ENCODE measurements at regions not wholly inside any gene's neighbourhood (a gene's known extent, or its start where the extent isn't known, plus 50 kb on each side); places are given as distances from the start of the nearest gene placed in this dataset.
"Not testable (repeated sequence)": the region's sequence is repeated elsewhere in the genome, so short reads cannot be mapped to it uniquely, and the experiment has no call there.

DNA sequence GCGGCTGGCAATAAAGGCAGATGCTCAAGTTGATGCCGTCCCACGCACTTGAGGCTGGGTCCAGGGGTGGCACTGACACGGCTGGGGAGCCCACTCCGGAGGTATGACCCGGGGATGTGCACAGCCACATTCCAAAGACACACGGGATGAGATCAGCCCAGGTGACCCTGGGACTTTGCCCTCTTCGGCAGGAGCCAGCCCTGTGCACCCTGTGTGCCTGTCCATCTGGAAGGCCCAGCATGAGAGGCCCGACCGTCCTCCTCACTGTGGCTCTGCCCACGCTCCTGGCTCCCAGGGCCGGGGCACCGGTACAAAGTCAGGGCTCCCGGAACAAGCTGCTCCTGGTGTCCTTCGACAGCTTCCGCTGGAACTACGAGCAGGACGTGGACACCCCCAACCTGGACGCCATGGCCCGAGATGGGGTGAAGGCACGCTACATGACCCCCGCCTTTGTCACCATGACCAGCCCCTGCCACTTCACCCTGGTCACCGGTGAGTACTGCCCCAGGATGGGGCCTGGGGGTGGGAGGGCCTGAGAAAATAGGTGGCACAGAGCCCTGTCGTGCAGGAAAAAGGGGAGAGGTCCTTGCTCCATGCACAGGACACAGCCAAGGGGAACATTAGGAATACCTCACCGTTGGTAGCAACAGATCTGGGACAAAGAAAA is 309.9 kb downstream of the TP53TG3F start:
- not testable (repeated sequence) for H3K36me3 Mint-ChIP-seq (ENCODE audit: low read depth); H3K27me3 Mint-ChIP-seq; H3K9me3 Mint-ChIP-seq

DNA sequence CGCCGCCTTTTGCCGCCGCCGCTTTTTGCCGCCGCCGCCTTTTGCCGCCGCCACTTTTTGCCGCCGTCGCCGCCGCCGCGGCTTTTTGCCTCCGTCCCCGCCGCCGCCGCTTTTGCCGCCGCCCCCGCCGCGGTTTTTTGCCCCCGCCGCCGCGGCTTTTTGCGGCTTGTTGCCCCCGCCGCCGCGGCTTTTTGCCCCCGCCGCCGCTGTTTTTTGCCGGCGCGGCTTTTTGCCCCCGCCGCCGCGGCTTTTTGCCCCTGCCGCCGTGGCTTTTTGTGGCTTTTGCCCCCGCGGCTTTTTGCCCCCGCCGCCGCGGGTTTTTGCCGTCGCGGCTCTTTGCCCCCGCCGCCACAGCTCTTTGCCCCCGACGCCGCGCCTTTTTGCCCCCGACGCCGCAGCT is 311.1 kb downstream of the TP53TG3F start:
- not testable (repeated sequence) for H3K4me3 Mint-ChIP-seq; H3K27me3 Mint-ChIP-seq; H3K36me3 Mint-ChIP-seq (ENCODE audit: low read depth); H3K4me1 Mint-ChIP-seq (ENCODE audit: low read depth); H3K27ac Mint-ChIP-seq
- H3K9me3 Mint-ChIP-seq, result peaks cover 12% of the 10 kb centered on the region

More for the DNA sequence above, 309.9 kb downstream of the TP53TG3F start:
- H3K4me3 Mint-ChIP-seq; H3K4me1 Mint-ChIP-seq (ENCODE audit: low read depth); H3K27ac Mint-ChIP-seq: not testable (repeated sequence)

DNA sequence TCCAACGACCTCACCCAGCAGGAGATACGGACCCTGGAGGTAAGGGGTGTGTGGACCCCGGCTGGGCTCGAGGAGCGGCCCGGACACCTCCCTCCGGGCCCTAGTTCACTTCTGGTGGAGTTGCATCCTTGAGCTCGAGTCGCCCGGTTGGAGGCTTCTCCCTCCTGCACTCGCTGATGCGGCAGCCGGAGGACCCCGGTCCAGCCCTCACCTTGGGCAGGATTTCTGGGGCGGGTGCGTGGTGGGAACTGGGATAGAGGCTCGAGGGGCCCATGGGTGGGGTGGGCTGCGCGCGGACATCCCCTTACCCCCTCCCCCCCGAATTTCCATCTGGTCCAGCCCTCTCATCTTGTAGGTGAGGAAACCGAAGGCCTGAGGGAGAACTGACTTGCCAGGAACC is 311.8 kb downstream of the TP53TG3F start:
- not testable (repeated sequence) for H3K4me3 Mint-ChIP-seq; H3K4me1 Mint-ChIP-seq (ENCODE audit: low read depth); H3K27me3 Mint-ChIP-seq; H3K36me3 Mint-ChIP-seq (ENCODE audit: low read depth); H3K27ac Mint-ChIP-seq
- H3K9me3 Mint-ChIP-seq, result peaks cover 12% of the 10 kb centered on the region

DNA sequence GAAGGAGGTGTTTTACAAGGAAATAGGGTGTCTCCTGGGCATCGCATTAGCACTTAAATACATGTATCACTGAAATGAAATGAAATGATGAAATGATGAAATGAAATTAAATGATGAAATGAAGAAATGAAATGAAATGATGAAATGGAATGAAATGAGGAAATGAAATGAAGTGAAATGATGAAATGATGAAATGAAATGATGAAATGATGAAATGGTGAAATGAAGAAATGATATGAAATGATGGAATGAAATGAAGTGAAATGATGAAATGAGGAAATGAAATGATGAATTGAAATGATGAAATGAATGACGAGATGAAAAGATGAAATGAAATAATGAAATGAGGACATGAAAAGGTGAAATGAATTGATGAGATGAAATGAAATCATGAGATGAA is 314.6 kb downstream of the TP53TG3F start:
- not testable (repeated sequence) for H3K27me3 Mint-ChIP-seq; H3K4me3 Mint-ChIP-seq; H3K36me3 Mint-ChIP-seq (ENCODE audit: low read depth); H3K4me1 Mint-ChIP-seq (ENCODE audit: low read depth)
- Mint-ChIP-seq H3K27ac (peak overlapping the region; percentile 17), H3K9me3 (peaks cover 12% of the 10 kb centered on the region)

DNA sequence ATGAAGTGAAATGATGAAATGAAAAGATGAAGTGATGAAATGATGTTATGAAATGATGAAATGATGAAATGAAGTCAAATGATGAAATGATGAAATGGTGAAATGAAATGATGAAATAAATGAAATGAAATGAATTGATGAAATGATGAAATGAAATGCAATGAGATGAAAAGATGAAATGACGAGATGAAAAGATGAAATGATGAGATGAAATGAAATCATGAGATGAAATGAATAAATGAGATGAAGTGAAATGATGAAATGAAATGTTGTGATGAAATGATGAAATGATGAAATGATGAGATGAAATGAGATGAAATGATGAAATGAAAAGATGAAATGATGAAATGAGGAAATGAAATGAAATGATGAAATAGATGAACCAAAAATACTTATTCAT is 315.3 kb downstream of the TP53TG3F start:
- H3K9me3 Mint-ChIP-seq, result peaks cover 12% of the 10 kb centered on the region
- H3K4me3 Mint-ChIP-seq; H3K27me3 Mint-ChIP-seq; H3K27ac Mint-ChIP-seq; H3K4me1 Mint-ChIP-seq (ENCODE audit: low read depth); H3K36me3 Mint-ChIP-seq (ENCODE audit: low read depth): not testable (repeated sequence)

DNA sequence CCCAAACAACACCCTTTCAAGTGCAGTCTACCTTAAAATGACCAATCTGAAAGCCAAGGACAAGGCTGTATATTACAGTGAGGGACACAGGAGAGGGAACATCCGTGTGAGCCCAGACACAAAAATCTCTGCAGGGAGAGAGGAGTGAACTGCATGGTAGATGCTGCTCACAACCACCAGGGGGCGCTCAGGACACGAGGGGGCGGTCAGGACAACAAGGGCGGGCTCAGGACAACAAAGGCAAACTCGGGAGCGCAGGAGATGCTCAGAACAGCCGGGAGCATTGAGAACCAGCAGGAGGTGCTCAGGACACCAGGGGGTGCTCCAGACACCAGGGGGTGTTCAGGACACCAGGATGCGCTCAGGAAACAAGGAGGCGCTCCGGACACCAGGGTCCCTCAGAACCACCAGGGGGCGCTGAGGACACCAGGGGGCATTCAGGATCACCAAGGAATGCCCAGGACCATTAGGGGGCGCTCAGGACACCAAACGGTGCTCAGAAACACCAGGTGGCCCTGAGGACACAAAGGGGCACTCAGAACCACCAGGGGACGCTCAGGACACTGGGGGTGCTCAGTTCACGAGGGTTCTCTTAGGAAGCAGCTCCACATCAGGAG is 357.0 kb downstream of the TP53TG3F start:
- H3K27ac Mint-ChIP-seq; H3K27me3 Mint-ChIP-seq; H3K9me3 Mint-ChIP-seq; H3K4me1 Mint-ChIP-seq (ENCODE audit: low read depth); H3K4me3 Mint-ChIP-seq; H3K36me3 Mint-ChIP-seq (ENCODE audit: low read depth): not testable (repeated sequence)

DNA sequence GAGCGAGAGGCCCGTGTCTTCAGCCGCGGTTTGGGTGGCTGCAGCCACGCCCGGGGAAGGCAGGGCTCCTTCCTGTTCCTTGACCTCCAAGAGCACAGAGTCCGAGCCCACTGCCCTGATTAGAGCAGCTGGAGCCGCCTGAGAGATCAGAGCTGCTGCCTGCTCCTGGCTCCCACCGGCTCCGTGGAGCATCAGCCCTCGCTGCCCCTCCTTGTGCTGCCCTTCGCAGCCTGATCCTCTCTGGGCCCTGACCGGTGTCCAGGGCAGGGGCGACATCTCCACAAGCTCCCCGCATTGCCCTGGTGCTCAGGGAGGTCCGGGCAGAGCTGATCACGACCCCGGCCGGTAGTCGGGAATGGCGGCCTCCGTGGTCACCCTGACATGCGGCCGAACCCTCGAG is 365.3 kb downstream of the TP53TG3F start:
- not testable (repeated sequence) for H3K9me3 Mint-ChIP-seq; H3K4me3 Mint-ChIP-seq; H3K27ac Mint-ChIP-seq; H3K4me1 Mint-ChIP-seq (ENCODE audit: low read depth); H3K27me3 Mint-ChIP-seq; H3K36me3 Mint-ChIP-seq (ENCODE audit: low read depth)

DNA sequence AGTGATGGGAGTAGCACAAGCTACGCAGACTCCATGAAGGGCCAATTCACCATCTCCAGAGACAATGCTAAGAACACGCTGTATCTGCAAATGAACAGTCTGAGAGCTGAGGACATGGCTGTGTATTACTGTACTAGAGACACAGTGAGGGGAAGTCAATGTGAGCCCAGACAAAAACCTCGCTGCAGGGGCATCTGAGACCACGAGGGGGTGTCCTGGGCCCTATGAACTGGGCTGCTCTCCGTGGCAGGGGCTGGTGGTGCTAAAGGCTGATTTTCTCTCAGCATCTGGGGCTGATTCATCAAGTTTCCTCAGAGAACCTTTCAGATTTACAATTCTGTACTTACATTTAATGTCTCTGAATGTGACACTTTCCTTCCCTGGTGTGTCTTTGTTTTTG is 368.1 kb downstream of the TP53TG3F start:
- not testable (repeated sequence) for H3K4me3 Mint-ChIP-seq; H3K27ac Mint-ChIP-seq; H3K9me3 Mint-ChIP-seq; H3K27me3 Mint-ChIP-seq; H3K36me3 Mint-ChIP-seq (ENCODE audit: low read depth); H3K4me1 Mint-ChIP-seq (ENCODE audit: low read depth)

DNA sequence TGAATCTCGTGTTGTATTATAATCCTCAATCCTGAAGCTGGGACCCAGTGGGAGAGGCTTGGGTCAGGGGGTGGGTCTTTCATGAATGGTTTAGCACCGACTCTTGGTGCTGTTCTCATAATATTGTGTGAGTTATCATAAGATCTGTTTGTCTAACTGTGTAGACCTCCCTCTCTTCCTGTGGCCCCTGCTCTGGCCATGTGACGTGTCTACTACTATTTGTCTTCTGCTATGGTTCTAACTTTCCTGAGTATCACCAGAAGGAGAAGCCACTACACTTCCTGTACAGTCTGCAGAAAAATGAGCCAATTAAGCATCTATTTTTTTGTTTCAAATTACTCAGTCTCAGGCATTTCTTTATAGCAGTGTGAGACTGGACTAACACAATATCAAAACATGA is 379.7 kb downstream of the TP53TG3F start:
- not testable (repeated sequence) for H3K4me1 Mint-ChIP-seq (ENCODE audit: low read depth); H3K36me3 Mint-ChIP-seq (ENCODE audit: low read depth); H3K4me3 Mint-ChIP-seq; H3K27me3 Mint-ChIP-seq; H3K9me3 Mint-ChIP-seq; H3K27ac Mint-ChIP-seq

DNA sequence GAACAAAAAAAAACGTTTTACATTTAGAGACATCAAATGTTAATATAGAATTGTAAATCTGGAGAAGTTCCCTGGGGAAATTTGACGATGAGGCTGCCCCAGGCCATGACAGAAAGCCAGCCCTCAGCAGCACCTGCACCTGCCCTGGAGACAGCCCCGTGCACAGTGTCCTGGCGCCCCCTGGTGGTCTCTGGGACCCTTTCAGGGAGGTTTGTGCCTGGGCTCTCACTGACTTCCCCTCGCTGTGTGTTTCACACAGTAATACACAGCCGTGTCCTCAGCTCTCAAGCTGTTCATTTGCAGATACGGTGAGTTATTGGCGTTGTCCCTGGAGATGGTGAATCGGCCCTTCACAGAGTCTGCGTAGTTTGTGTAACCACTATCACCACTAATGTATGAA is 385.1 kb downstream of the TP53TG3F start:
- H3K27me3 Mint-ChIP-seq; H3K9me3 Mint-ChIP-seq; H3K4me1 Mint-ChIP-seq (ENCODE audit: low read depth); H3K27ac Mint-ChIP-seq; H3K36me3 Mint-ChIP-seq (ENCODE audit: low read depth); H3K4me3 Mint-ChIP-seq: not testable (repeated sequence)

All from stimulated activated naive CD8-positive, alpha-beta T cell treated with anti-CD3 and anti-CD28 coated beads, Interleukin-15, Interleukin-2, amounts not matched to agents 100 ng/mL and 50 ng/mL, for 24 hours (primary cell).